NCI-H526 treated with DMSO at 0.1 percent for 48 hours (cell line): ENCODE measurements at regions not wholly inside any gene's neighbourhood (a gene's known extent, or its start where the extent isn't known, plus 50 kb on each side); places are given as distances from the start of the nearest gene placed in this dataset.
"Not testable (repeated sequence)": the region's sequence is repeated elsewhere in the genome, so short reads cannot be mapped to it uniquely, and the experiment has no call there.

Experiments used
- DNase-seq: peaks from one replicate; lab custom pipeline; 2025; lab: John Stamatoyannopoulos, UW

- DNase-seq: not testable (repeated sequence)
Measured at GRCh38 chr6:4725136-4725760, 51.0 kb upstream of the CDYL start.

- not testable (repeated sequence) for DNase-seq
Measured at GRCh38 chr6:4724727-4725126, 51.5 kb upstream of the CDYL start.

DNA sequence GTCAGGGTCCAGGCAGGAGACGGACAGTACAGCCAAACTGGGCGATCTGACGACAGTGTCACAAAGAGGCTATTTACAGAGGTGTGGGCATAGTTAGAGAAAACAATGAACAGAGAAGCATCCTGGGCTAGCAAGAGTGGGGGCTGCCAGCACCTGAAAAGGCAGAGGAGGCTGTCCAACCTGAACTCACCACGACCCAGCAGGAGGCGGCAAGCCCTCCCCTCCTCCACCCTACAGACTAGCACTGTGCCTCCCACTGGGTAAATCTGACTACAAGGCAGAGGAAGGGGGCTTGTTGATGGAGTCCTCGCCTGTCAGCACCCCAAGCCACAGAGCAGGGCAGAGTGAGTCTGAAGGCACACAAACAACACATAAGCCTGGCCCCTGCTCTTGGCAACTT is 52.8 kb upstream of the CDYL start:
- no peak for DNase-seq

DNA sequence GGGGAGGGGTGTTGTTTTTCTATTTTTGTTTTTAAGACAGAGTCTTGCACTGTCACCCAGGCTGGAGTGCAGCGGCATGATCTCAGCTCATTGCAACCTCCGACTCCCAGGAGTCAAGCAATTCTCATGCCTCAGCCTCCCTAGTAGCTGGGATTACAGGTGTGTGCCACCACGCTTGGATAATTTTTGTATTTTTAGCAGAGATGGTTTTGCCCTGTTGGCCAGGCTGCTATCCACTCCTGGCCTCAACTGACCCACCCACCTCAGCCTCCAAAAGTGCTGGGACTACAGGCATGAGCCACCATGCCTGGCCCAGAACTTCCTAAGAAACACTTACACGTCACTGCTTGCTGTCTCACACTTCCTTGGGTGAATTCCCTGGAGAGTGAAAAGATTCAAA is 54.8 kb upstream of the CDYL start:
- not testable (repeated sequence) for DNase-seq

DNA sequence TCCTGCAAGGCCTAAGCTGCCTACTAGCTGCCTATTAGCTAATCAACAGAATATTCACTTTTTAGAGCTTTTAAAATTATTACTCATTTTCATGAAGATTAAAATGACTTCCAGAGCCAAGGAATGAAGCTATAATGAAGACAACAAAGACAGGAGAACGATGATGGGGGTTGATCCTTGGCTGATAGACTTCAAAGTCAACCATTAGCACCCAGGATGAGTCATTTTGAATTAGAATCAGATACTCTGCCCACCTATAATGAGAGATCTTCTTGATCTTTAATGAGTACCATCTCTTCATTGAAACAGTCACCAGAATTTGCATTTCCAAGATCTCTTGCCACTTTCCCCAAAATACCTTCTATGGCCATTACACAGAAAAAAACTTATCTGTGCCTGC is 56.7 kb upstream of the CDYL start:
- no peak for DNase-seq

GRCh38 chr6:4717856-4718255 is 58.3 kb upstream of the CDYL start:
- DNase-seq: no peak

DNA sequence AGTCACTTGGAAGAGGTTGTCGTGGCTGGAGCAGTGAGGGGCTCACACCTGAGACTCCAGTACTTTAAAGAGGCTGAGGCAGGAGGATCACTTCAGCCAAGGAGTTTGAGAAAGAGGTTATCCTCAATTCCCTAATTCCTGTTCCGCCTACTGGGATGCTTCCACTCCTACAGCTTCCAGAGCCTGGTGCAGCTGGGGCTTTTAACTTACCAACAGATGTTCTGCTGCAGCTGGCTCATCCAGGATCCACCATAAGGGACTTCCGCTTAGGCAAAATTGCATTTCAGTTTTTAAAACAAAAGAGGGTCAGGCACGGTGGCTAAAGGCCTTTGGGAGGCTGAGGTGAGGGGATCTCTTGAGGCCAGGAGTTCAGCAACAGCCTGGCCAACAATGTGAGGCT is 59.1 kb upstream of the CDYL start:
- DNase-seq: no peak

DNA sequence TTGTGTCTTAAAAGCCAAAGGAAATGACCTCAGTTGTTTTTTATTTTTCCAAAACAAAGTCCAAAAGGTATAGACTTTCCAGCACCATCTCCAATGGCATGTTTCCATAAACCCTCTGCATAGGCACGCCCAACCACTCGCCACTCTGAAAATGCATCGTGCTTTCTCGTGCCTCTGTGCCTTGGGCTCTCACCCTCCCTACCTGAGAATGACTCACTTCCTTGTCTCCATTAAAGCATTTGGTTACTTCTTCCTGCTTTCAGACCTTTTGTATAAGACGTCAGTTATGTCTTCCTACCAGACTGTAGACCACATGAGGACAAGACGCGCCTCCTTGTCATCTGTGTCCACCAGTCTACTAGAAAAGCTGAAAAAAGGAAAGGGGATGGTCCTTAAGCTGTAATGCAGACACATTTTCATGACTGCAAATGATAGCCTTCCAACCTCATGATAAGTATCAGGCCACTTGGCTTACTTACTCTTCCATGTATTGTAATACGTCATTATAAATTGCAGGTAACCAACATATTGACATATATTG is 61.2 kb upstream of the CDYL start:
- no peak for DNase-seq

DNA sequence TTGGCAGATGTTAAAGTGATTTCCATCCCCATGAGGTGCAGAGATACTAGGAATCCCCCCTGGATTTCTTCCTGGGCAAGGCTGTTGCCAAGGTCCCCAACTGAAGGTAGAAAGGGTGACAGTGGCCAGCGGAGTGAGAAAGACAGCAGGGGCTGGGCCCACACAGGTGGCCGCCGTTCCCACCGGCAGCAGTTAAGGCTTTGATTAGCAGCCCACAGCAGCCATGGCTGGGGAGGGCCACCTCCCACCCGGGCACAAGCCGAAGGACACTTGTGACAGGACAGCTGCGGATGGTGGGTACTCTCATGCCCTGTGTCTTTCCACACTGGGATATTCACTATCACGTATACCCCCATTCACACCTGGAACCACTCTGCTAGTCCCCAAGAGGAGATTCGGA is 63.9 kb upstream of the CDYL start:
- DNase-seq: no peak

DNA sequence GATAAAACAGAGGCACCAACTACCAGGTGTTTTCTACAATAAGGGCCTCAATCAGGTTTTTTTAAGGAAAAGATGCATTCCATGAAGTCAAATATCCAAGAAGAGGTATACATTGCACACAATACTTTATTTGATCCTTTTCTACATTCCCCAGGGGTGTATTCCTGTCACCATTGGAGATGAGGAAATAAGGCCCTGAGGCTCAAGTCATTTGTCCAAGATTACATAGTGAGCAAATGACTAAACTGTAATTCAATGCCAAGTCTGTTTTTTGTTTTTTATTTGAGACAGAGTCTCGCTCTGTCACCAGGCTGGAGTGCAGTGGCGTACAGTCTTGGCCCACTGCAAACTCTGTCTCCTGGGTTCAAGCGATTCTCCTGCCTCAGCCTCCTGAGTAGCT is 69.2 kb upstream of the CDYL start:
- DNase-seq: no peak

GRCh38 chr6:4705809-4706208 is 70.4 kb upstream of the CDYL start:
- no peak for DNase-seq

GRCh38 chr6:4703382-4703781 is 72.8 kb upstream of the CDYL start:
- DNase-seq: no peak

DNA sequence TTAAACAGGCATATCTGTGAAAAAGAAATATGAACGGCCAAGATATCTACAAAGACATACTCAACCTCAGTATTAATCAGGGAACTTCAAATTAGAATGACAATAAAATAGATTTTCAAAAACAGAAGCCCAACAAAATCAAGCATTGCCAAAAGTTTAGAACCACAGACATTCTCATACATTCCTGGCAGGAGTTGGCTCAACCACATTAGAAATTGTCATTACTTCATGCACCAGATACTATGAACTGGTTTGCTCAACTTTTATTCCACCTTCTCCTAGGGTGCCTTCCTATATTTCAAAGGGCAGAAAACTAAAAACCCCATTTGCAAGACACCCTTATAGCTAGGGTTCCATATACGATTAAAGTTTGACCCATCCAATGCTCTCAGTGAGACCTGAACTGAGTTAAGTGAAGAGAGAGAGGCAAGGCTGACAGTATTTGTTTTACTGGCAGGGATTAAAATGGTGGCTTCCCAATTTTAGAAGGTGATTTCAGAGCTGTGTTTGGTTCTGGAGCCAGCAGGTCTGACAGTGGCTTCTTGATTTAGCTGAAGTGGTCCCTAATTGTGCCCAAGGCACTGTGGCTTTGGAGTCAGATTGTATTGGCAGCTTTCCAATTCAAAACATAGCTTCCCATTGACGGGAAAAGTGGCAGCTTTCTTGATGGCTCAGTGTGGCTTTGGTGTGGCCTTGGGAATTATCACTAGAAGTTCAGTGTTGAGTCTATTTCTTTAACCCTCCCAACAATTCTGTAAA is 77.1 kb upstream of the CDYL start:
- no peak for DNase-seq

DNA sequence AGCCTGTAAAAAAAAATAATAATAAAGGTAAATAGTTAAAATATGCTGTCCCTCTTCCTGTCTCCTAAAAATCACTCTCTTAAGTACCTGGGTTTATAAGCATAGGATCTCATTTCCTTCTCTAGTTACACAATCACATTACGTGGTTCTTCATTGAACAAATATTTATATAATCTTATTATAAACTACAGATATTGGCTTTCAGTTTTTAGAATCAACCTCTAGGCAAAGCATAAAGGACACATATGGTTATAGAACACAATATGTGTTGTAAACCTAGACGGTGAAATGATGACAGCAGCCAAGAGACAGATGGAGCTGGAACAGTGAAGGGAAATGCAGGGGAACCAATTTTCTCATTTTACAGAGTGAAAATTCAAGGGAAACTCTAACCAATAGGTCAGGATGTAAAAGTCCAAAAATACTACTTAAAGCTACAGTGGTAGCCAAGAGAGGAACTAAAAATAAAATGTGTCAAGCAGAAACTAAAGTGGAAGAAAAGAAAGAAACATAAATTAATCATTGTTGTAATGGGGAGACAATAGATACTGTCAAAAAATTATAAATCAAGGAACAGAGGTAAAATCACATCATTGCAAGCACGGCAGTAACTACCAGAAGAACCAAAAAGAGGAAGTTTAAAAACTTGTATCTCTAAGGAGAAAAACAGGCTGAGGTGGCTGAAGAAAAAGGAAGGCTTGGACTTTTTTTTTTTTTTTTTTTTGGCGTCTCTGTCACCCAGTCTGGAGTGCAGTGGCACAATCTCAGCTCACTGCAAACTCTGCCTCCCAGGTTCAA is 82.8 kb upstream of the CDYL start:
- no peak for DNase-seq

DNA sequence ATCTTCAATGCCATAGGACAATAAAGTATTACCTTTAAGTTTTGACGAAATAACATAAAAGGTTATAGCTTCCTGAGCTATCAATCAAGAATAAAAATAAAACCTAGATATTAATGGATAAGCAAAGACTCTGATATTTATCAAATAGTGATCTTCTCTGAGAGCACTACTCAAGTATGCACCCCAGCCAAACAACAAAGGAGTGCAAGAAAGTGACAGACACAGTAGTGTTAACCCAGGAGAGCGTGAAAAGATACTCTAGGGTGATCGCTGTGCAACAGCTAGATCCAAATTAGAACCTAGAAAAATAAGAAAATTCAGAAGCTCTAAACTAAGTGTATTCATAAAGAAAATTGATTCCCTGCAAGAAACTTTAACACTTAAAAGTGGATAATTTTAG is 83.5 kb upstream of the CDYL start:
- DNase-seq: no peak

GRCh38 chr6:4687989-4688947 is 87.9 kb upstream of the CDYL start:
- DNase-seq: no peak

GRCh38 chr6:4687656-4687988 is 88.6 kb upstream of the CDYL start:
- no peak for DNase-seq

GRCh38 chr6:4682431-4683097 is 93.6 kb upstream of the CDYL start:
- DNase-seq: no peak

DNA sequence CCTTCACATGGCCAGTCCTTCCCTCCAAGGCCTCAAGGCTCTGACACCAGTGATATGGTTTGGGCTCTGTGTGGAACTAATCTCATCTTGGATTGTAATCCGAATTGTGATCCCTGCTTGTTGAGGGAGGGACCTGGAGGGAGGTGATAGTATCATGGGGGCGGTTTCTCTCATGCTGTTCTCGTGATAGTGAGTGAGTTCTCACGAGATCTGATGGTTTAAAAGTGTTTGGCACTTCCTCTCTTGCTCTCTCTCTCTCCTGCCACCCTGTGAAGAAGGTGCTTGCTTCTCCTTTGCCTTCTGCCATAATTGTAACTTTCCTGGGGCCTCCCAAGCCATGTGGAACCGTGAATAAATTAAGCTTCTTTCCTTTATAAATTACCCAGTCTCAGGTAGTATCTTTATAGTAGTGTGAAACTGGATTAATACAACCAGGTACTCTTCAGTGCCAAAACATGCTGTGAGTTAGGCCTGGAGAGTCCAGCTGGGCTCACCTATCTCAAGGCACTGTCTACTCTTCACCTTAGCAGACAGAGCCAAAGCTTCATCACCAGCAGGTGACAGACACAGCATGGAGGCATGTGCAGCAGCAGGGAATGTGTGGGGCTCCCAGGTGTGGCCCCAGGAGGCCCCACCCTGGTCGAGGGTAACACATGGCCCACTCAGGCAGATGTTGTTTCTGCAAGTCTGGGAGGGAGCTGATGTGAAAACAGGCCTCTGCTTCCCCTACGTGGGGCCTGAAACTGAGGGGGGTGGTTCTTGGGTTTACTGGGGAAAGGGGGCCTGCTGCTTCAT is 97.5 kb upstream of the CDYL start:
- DNase-seq: no peak

- DNase-seq: no peak
Measured at GRCh38 chr6:4677751-4678065, 98.5 kb upstream of the CDYL start.
